CMK (cell line): ENCODE measurements at regions not wholly inside any gene's neighbourhood (a gene's known extent, or its start where the extent isn't known, plus 50 kb on each side); places are given as distances from the start of the nearest gene placed in this dataset.

Experiments used
- DNase-seq: peaks from one replicate; pipeline ENCODE4 v3.0.0-alpha.2; 2010; ENCODE audit warnings: low read depth

GRCh38 chr1:30286988-30287839, 436.2 kb downstream of the MATN1 start:
- no peak for DNase-seq

DNA sequence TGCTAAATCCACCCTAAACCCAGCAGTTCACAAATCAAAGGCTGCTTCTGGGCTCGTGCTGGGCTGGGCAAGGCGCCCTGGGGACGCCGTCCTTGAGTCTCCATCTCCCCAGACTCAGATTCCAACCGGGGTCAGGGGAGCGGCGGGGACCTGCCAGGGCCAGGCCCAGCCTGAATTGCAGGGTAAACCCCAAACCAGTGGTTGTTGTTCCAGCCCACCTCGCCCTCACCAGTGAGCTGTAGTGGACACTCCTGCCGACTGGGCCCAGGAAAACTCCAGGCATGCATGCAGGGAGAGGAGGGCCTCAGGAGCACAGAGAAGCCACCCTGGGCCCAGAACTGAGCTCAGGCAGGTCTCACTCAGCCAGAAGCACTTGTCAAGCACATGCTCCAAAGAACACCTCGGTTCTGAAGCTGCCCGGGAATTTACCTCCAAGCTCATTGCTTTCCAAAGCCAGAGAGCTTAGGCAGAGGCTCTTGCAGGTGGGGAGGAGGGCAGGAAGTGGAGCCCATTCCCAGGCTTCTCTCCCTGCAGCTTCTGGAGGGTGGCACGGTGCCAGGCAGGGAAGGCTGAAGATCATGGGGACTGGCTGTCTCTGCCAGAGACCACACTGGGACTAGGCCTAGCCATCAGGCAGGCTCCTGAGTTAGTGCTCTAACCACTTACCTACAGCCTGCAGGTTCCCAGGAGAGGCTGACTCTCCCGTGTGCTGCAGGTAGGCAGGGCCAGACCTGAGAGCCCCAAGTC, 437.0 kb downstream of the MATN1 start:
- DNase-seq = no peak

- DNase-seq = no peak
These were observed 437.9 kb downstream of the MATN1 start for GRCh38 chr1:30285501-30285932.

GRCh38 chr1:30284728-30285475, 438.5 kb downstream of the MATN1 start:
- no peak for DNase-seq

GRCh38 chr1:30284226-30284625, 439.2 kb downstream of the MATN1 start:
- no peak for DNase-seq

- DNase-seq = no peak
These were observed 440.0 kb downstream of the MATN1 start for GRCh38 chr1:30283199-30283962.

GRCh38 chr1:30280572-30280971, 442.8 kb downstream of the MATN1 start:
- DNase-seq = no peak

DNA sequence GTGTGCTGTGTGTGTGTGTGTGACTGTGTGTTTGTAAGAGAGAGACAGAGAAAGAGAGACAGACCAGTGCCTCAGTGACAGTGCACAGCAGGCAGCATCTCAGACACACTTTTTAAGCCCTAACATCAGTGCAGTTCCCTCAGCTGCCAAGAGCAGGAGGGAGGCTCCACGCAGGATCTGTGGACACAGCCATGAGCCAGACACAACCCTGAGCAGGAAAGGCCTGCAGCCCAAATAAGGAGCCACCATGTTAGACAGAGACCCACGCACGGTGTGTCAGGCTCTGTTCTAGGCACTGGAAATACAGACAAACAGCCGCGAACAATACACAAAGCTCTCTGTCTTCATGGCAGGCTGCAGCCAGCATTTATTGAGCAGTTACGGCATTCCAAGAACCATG, 445.5 kb downstream of the MATN1 start:
- no peak for DNase-seq

GRCh38 chr1:30277415-30277814, 446.0 kb downstream of the MATN1 start:
- no peak for DNase-seq

DNA sequence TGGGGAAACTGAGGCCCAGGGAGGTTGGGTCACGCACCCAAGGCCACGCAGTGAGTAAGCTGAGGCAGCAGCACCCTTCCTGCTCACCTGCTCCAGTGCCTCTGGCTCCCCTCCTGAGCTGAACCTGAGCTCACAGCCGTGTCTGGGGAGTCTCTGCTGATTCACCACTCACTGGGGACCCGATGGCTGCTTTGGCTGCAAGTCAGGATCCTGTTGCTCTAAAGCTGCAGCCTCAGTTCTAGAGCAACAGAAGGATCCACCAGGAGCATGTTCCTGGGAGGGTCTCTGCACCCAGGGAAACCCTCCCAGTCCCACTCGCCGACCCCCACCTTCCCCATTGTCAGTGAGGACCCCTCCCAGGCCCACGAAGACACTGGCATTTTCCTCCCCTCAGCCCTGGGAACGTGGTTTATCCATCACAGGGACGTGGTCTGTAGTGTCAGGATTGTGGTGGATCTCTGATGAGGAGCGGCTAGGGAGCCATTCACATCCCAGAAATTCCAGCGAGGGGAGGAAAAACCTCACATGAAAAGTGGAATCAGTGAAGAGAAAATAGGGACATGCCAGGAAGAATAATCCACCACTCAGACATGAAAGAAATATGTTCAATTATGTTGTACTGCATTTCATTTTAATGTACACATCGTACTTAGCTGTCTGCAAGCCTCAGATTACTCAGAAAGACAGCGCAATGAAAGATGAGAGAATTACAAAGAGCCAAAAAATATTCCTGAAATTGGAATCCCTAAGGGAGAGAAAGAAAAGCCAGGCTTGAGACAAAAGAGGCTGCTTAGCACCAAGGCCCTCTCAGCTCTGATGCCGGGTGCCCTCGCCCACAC, 447.2 kb downstream of the MATN1 start:
- no peak for DNase-seq

DNA sequence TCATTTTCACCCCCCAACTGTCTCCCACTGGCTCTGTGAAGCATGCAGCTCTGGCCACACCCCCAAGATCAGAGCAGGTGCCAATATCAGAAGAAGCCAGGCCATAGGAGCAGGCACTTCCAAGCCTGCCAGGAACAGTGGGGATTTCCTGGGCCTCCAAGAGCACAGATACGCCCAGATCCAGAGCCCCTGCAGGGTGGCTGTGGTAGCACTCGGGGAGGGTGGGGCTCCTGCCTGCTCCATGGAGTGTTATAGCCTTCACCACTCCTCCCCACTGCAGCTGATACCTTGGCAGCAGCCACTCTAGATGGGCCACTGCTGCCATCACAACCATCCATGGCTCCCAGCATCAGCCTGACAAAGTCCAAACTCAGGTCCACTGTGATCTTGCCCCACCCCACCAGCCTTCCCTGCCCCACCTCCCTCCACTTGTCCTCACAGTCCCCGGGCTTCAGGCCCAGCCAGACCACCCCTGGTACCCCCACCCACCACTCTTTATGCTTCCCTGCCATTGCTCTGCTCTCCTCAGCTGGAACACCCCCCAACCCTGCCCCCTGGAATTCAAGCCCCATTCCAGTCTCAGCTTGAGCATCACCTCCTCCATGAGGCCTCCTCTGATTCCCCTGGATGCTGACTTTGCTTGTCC, 448.3 kb downstream of the MATN1 start:
- no peak for DNase-seq

DNA sequence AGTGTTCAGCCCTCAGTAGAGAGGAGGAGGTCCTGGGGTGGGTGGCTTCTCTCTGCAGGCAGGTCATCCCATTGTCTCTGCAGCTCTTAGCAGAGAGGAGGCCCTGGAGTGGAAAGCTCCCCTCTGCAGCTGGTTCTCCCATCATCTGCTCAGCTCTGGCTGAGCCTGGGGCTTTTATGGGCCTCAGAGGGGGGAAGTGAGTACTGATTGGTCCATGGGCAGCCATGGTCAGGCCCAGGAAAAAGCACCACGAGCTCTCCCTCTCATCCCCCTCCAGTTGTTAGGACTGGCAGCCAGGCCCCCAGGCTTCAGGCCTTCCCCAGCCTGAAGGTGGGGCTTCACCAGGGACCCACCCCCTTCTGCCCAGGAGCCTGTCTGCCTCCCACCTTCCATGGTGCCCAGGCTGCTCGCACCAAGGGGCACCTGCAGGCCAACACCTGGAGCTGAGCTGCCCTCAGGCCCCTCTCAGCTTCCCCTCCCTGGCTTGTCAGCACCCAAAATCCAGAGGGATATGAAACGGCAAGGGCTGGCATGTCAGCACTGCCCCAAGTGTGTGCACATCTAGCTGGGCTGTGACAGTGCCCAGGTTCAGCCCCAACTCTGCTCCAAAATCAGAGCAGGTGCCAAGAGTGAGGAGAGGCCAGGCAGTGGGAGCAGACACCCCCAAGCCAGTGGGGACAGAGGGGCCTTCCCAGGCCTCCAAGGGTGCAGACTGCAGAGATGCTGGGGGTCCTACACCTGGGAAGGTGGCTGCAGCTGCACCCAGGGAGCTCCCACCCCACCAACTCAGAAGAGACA, 449.0 kb downstream of the MATN1 start:
- no peak for DNase-seq

DNA sequence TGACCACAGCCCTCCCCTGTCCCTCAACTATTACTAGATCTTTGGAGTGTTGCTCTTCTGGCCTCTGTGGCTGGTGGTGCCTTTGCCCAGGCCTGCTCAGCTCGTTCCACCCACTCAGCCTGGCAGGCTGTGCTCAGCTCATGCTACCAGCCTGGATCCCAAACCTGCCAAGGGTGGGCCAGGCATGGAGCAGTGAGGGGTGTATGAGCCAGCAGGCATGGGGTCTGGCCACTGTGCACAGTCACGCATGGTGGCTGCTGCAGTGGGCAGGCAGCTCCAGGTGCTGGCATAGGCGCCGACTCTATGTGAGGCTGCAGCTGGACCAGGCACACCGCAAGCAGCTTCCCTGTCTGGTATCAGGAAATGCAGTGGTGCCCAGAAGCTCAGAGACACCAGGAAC, 449.9 kb downstream of the MATN1 start:
- no peak for DNase-seq

GRCh38 chr1:30273021-30273325, 450.4 kb downstream of the MATN1 start:
- no peak for DNase-seq

- DNase-seq = no peak
These were observed 450.9 kb downstream of the MATN1 start for GRCh38 chr1:30272277-30273020.

DNA sequence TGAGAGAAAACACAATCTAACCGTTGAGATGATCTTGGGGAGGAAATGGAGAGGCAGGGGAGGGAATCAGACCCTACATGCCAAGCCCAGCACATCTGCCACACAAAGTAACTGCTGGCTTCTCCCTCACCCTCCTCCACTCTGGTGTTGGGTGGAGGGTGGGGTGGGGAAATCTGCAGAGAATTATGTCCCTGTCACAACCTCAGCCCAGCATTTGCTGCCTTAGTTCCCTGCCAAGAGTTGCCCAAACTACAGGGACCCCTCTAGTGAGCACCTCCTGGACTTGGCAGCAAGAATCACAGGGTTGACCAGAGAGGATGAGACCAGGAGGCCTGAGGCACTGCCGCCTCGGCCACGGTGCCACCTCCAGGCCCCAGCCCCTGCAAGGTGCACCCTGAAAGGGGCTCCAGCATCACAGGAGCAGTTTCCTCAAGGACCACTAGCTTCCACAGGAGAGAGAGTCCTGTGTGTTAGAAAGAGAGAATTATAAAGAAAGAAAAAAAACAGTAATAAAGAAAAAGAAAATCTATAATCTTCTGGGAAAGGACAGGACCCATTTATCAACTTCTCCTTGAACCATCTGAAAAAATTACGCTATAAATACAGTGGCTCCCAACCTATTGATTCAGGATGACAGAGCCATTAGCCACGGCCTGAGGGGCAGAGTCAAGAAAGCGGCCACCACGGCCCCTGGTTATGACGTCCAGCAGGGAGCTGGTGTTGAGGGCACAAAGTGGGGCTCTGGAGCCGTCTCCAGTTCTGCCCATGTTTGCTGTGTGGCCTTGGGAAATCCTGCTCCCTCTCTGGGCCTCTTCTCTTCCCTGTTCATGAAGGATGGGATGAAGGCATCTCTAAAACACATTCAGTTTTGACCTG, 451.7 kb downstream of the MATN1 start:
- no peak for DNase-seq

DNA sequence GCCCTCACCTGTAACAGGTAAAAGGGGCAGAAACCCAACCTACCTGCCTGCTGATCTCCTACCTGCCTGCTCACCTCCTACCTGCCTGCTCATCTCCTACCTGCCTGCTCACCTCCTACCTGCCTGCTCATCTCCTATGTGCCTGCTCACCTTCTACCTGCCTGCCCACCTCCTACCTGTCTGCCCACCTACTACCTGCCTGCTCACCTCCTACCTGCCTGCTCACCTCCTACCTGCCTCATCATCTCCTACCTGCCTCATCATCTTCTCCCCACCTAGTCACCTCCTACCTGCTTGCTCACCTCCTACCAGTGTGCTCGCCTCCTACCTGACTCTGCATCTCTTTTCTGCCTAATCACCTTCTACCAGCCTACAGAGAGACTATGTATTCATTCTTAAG, 452.9 kb downstream of the MATN1 start:
- no peak for DNase-seq
